Body of pancreas (tissue), 4 donors: ENCODE measurements at regions not wholly inside any gene's neighbourhood (a gene's known extent, or its start where the extent isn't known, plus 50 kb on each side); places are given as distances from the start of the nearest gene placed in this dataset.
"Not testable (repeated sequence)": the region's sequence is repeated elsewhere in the genome, so short reads cannot be mapped to it uniquely, and the experiment has no call there.

Experiments
- ATAC-seq: fragments of 150-250 bp; one replicate; pipeline ENCODE4 v1.9.1; 2016
- DNase-seq, 4 donors: peaks; one replicate each; pipeline ENCODE4 v3.0.0-alpha.2; 2019
- H3K27ac ChIP-seq, 4 donors: fragments of 200-600 bp; sonication (generic); 1 replicate in 3 of 4; 2 replicates in 1 of 4; pipeline versions ENCODE4 v1.5.1 to v1.6.1; 2016 to 2019; ENCODE audit warnings: mild to moderate bottlenecking in 1 of 4, mixed read lengths in 1 of 4, moderate library complexity in 1 of 4
- H3K27me3 ChIP-seq, 2 donors: fragments of 200-600 bp; sonication (generic); one replicate each; pipeline ENCODE4 v1.6.0; 2016; ENCODE audit warnings: mild to moderate bottlenecking in 1 of 2
- H3K36me3 ChIP-seq, 2 donors: fragments of 200-600 bp; sonication (generic); replicated peaks in 1 of 2; 2 replicates each; pipeline ENCODE4 v1.5.1; 2016; ENCODE audit warnings: low read depth in 2 of 2; ENCODE audit not compliant: insufficient read depth in 1 of 2
- H3K4me1 ChIP-seq: fragments of 200-600 bp; sonication (generic); one replicate; pipeline ENCODE4 v1.6.0; 2016
- H3K4me3 ChIP-seq, 2 donors: fragments of 200-600 bp; sonication (generic); 1 replicate in 1 of 2; 2 replicates in 1 of 2; pipeline ENCODE4 v1.5.1; 2016 to 2019
- H3K9me3 ChIP-seq, 3 donors: fragments of 200-600 bp; sonication (generic); 1 replicate in 2 of 3; 2 replicates in 1 of 3; pipeline ENCODE4 v1.5.1; 2016
- CTCF ChIP-seq, 7 experiments: fragments of 450-650 bp in 4 of 7; fragments of 200-600 bp in 3 of 7; sonication (generic) in 3 of 7; IDR thresholded peaks; one replicate each; pipeline ENCODE4 v1.5.1; 2016 to 2019; ENCODE audit warnings: antibody characterized with exemption in 7 of 7
- POLR2A ChIP-seq, 3 donors: fragments of 450-650 bp; IDR thresholded peaks; one replicate each; pipeline ENCODE4 v1.6.1; 2016; ENCODE audit warnings: antibody characterized with exemption in 3 of 3, mild to moderate bottlenecking in 2 of 3
- WGBS, 2 donors: methylation state at CpG; one replicate each; pipeline ENCODE4 v1.1.5; 2017; 5-methylcytosine and 5-hydroxymethylcytosine counted together
- intact Hi-C: fragments of 100-400 bp; cut with DNase I; formaldehyde crosslinking; loops from one replicate; pipeline ENCODE4 v1.15.1; 2023

- Histone ChIP-seq H3K27me3 (no peaks in the 10 kb centered on the region), H3K4me1 (peaks cover 17% of the 10 kb centered on the region), H3K36me3 (no peaks in the 10 kb centered on the region), H3K9me3 (no peaks in the 10 kb centered on the region), H3K27ac (no peak overlapping the region), H3K4me3 (no peak overlapping the region)
- TF ChIP-seq CTCF (IDR thresholded peaks at IDR 0.05): no peak
- no peak for TF ChIP-seq POLR2A (IDR thresholded peaks at IDR 0.05)
- 89 to 94% methylated on average over 2 of the region's 2 CpGs for WGBS, 2 donors
- intact Hi-C loops: no loop called here
- no peak for DNase-seq
- no peak for ATAC-seq
Observed at GRCh38 chr5:40198736-40199135, 481.0 kb upstream of the PTGER4 start.

GRCh38 chr5:40195574-40195973 is 484.1 kb upstream of the PTGER4 start:
- intact Hi-C loops, ATAC-seq, H3K27ac ChIP-seq, H3K4me3 ChIP-seq, H3K4me1 ChIP-seq, DNase-seq, H3K9me3 ChIP-seq, H3K36me3 ChIP-seq, H3K27me3 ChIP-seq: not testable (repeated sequence)
- 96 to 98% methylated on average over 7 of the region's 7 CpGs for WGBS, 2 donors

GRCh38 chr5:40191150-40191549 is 488.6 kb upstream of the PTGER4 start:
- H3K9me3 ChIP-seq: no peaks in the 10 kb centered on the region
- TF ChIP-seq CTCF (IDR thresholded peaks at IDR 0.05): no peak
- no peak for TF ChIP-seq POLR2A (IDR thresholded peaks at IDR 0.05)
- H3K4me3 ChIP-seq: no peak overlapping the region
- H3K4me1 ChIP-seq: no peaks in the 10 kb centered on the region
- intact Hi-C loops: no loop called here
- H3K36me3 ChIP-seq: no peaks in the 10 kb centered on the region
- H3K27me3 ChIP-seq: no peaks in the 10 kb centered on the region
- DNase-seq (no peak), ATAC-seq (no peak)
- 48 to 53% methylated on average over 4 of the region's 4 CpGs for WGBS, 2 donors
- H3K27ac ChIP-seq: no peak overlapping the region

- intact Hi-C loops: no loop called here
Observed at GRCh38 chr5:40172721-40173120, 507.0 kb upstream of the PTGER4 start.

GRCh38 chr5:40171971-40172370 is 507.7 kb upstream of the PTGER4 start:
- ATAC-seq (no peak), DNase-seq (no peak)
- H3K4me3 ChIP-seq: no peak overlapping the region
- TF ChIP-seq CTCF (IDR thresholded peaks at IDR 0.05) (no peak), POLR2A (IDR thresholded peaks at IDR 0.05) (no peak)
- intact Hi-C loops: no loop called here
- H3K27me3 ChIP-seq: no peaks in the 10 kb centered on the region
- H3K36me3 ChIP-seq: no peaks in the 10 kb centered on the region
- no peaks in the 10 kb centered on the region for H3K4me1 ChIP-seq
- H3K27ac ChIP-seq: no peak overlapping the region
- WGBS, 2 donors: 85 to 89% methylated on average over 2 of the region's 2 CpGs
- no peaks in the 10 kb centered on the region for H3K9me3 ChIP-seq

More at GRCh38 chr5:40172721-40173120, 507.0 kb upstream of the PTGER4 start:
- no peak overlapping the region for H3K4me3 ChIP-seq
- H3K36me3 ChIP-seq: no peaks in the 10 kb centered on the region
- ATAC-seq (no peak), DNase-seq (no peak)
- H3K9me3 ChIP-seq: no peaks in the 10 kb centered on the region
- H3K27ac ChIP-seq: no peak overlapping the region
- TF ChIP-seq CTCF (IDR thresholded peaks at IDR 0.05) (no peak), POLR2A (IDR thresholded peaks at IDR 0.05) (no peak)
- no peaks in the 10 kb centered on the region for H3K27me3 ChIP-seq
- no peaks in the 10 kb centered on the region for H3K4me1 ChIP-seq
